HEK293T (cell line): ENCODE measurements at regions not wholly inside any gene's neighbourhood (a gene's known extent, or its start where the extent isn't known, plus 50 kb on each side); places are given as distances from the start of the nearest gene placed in this dataset.

ENCODE experiments used
- CTCF ChIA-PET: fragments of 350-600 bp; formaldehyde crosslinking; extraction: SDS; loops from one replicate; lab custom pipeline; 2021; ENCODE audit warnings: antibody characterized with exemption, inconsistent platforms; lab: Yijun Ruan, JAX
- POLR2A ChIA-PET: fragments of 350-600 bp; formaldehyde crosslinking; extraction: SDS; loops from one replicate; lab custom pipeline; 2020; ENCODE audit warnings: antibody characterized with exemption, inconsistent platforms; lab: Yijun Ruan, JAX
- DNase-seq: peaks from one replicate; pipeline ENCODE4 v3.0.0; 2012; ENCODE audit warnings: mixed read lengths; ENCODE audit errors: extremely low spot score
- ARNT ChIP-seq: fragments of 450-650 bp; IDR thresholded peaks from 2 replicates; pipeline ENCODE4 v1.6.1; 2017; ENCODE audit warnings: mild to moderate bottlenecking
- BHLHE40 ChIP-seq: fragments of 450-650 bp; IDR thresholded peaks from 2 replicates; pipeline ENCODE4 v1.6.1; 2016; ENCODE audit warnings: mild to moderate bottlenecking, moderate library complexity, borderline replicate concordance
- CTBP1 ChIP-seq: fragments of 450-650 bp; IDR thresholded peaks from 2 replicates; pipeline ENCODE4 v1.6.1; 2016; ENCODE audit warnings: borderline replicate concordance
- ELF4 ChIP-seq: fragments of 450-650 bp; IDR thresholded peaks from 2 replicates; pipeline ENCODE4 v1.6.1; 2017; ENCODE audit warnings: antibody characterized with exemption
- FOXA1 ChIP-seq: fragments of 450-650 bp; IDR thresholded peaks from 2 replicates; pipeline ENCODE4 v1.6.1; 2016; ENCODE audit warnings: mild to moderate bottlenecking
- FOXK2 ChIP-seq: fragments of 450-650 bp; IDR thresholded peaks from 2 replicates; pipeline ENCODE4 v1.6.1; 2016; ENCODE audit warnings: mild to moderate bottlenecking
- FOXM1 ChIP-seq: fragments of 450-650 bp; IDR thresholded peaks from 2 replicates; pipeline ENCODE4 v1.6.1; 2017; ENCODE audit warnings: mild to moderate bottlenecking, borderline replicate concordance
- HDGF ChIP-seq: fragments of 450-650 bp; IDR thresholded peaks from 2 replicates; pipeline ENCODE4 v1.6.1; 2017; ENCODE audit warnings: antibody characterized with exemption, borderline replicate concordance
- L3MBTL2 ChIP-seq: fragments of 450-650 bp; conservative IDR thresholded peaks from 2 replicates; pipeline ENCODE4 v1.6.1; 2016; ENCODE audit warnings: mild to moderate bottlenecking
- LEF1 ChIP-seq: fragments of 450-650 bp; IDR thresholded peaks from 2 replicates; pipeline ENCODE4 v1.6.1; 2017; ENCODE audit warnings: mild to moderate bottlenecking, borderline replicate concordance
- NFRKB ChIP-seq: fragments of 450-650 bp; IDR thresholded peaks from 2 replicates; pipeline ENCODE4 v1.6.1; 2016; ENCODE audit warnings: mild to moderate bottlenecking, moderate library complexity
- SP1 ChIP-seq: fragments of 450-650 bp; IDR thresholded peaks from 2 replicates; pipeline ENCODE4 v1.6.1; 2017
- SUZ12 ChIP-seq: fragments of 450-650 bp; IDR thresholded peaks from 2 replicates; pipeline ENCODE4 v1.6.1; 2016; ENCODE audit warnings: mild to moderate bottlenecking
- TARDBP ChIP-seq: fragments of 450-650 bp; IDR thresholded peaks from 2 replicates; pipeline ENCODE4 v1.6.1; 2016
- ZNF384 ChIP-seq: fragments of 450-650 bp; IDR thresholded peaks from 2 replicates; pipeline ENCODE4 v1.6.1; 2016
- TF ChIP-seq, protein P1 (sequence below): fragments of 450-650 bp; IDR thresholded peaks from 2 replicates; pipeline ENCODE4 v1.6.1; 2016

GRCh38 chr11:13221722-13222121 lies 55.9 kb upstream of the BMAL1 start:
- no peak for DNase-seq
- no peak for TF ChIP-seq SUZ12
- no peak for TF ChIP-seq ARNT
- no peak for TF ChIP-seq TARDBP
- no peak for TF ChIP-seq NFRKB
- TF ChIP-seq, protein P1, sequence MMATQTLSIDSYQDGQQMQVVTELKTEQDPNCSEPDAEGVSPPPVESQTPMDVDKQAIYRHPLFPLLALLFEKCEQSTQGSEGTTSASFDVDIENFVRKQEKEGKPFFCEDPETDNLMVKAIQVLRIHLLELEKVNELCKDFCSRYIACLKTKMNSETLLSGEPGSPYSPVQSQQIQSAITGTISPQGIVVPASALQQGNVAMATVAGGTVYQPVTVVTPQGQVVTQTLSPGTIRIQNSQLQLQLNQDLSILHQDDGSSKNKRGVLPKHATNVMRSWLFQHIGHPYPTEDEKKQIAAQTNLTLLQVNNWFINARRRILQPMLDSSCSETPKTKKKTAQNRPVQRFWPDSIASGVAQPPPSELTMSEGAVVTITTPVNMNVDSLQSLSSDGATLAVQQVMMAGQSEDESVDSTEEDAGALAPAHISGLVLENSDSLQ, result no peak
- CTCF ChIA-PET, result interaction anchor here (0.7 kb wide), 2 partner anchors 16 to 61 kb away, joined by 4 to 5 read pairs; no protein-coding TSS in a partner anchor
- POLR2A ChIA-PET, result no interaction called here

- no peak for TF ChIP-seq FOXK2
- TF ChIP-seq L3MBTL2, result no peak
- no peak for TF ChIP-seq HDGF
- no peak for TF ChIP-seq NFRKB
- TF ChIP-seq BHLHE40, result no peak
- TF ChIP-seq LEF1, result no peak
- no peak for TF ChIP-seq SUZ12
- no peak for TF ChIP-seq TARDBP
- TF ChIP-seq FOXA1, result no peak
- TF ChIP-seq, protein P1, result no peak
- no peak for TF ChIP-seq SP1
- TF ChIP-seq CTBP1, result no peak
- TF ChIP-seq FOXM1, result no peak
- TF ChIP-seq ARNT, result no peak
- no peak for TF ChIP-seq ELF4
- TF ChIP-seq ZNF384, result no peak
- POLR2A ChIA-PET, result no interaction called here
- CTCF ChIA-PET, result interaction anchor here (0.7 kb wide), 2 partner anchors 16 to 62 kb away, joined by 4 to 5 read pairs; no protein-coding TSS in a partner anchor
- DNase-seq, result no peak
Measured at GRCh38 chr11:13222285-13222684, 55.3 kb upstream of the BMAL1 start.

- POLR2A ChIA-PET, result no interaction called here
- DNase-seq, result no peak
- CTCF ChIA-PET, result no interaction called here
- TF ChIP-seq SP1, result no peak
- TF ChIP-seq L3MBTL2, result no peak
- TF ChIP-seq FOXM1, result no peak
- TF ChIP-seq FOXA1, result no peak
- no peak for TF ChIP-seq SUZ12
- TF ChIP-seq LEF1, result no peak
- TF ChIP-seq, protein P1, result no peak
- TF ChIP-seq TARDBP, result no peak
- TF ChIP-seq FOXK2, result no peak
- TF ChIP-seq ARNT, result no peak
- TF ChIP-seq HDGF, result no peak
- TF ChIP-seq ELF4, result no peak
Measured at GRCh38 chr11:13223112-13223511, 54.5 kb upstream of the BMAL1 start.

DNA sequence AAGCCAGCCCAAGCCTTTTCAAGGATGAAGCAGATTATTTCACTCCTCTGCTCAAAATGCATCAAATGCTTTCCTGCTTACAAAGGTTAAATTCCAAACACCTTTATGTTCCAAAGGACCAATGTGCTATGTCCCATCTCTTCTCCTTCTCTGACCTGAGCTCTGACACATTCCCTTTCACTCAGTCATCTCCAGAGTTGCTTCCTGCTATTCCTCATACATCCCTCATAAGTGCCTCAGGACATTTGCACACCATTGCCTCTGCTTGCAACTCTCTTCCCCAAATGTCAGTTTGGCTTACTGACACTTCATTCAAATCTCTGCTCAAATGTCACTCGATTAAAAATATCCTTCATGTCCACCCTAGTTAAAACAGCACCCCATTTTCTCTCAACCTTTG lies 53.3 kb upstream of the BMAL1 start:
- no peak for DNase-seq
- ChIA-PET CTCF (no interaction called here), POLR2A (no interaction called here)
- TF ChIP-seq BHLHE40, result no peak
- TF ChIP-seq CTBP1, result no peak
- no peak for TF ChIP-seq ELF4
- TF ChIP-seq HDGF, result no peak
- TF ChIP-seq FOXM1, result no peak
- TF ChIP-seq, protein P1, result no peak
- TF ChIP-seq ZNF384, result no peak
- no peak for TF ChIP-seq TARDBP
- TF ChIP-seq NFRKB, result no peak
- no peak for TF ChIP-seq LEF1
- no peak for TF ChIP-seq FOXK2

DNA sequence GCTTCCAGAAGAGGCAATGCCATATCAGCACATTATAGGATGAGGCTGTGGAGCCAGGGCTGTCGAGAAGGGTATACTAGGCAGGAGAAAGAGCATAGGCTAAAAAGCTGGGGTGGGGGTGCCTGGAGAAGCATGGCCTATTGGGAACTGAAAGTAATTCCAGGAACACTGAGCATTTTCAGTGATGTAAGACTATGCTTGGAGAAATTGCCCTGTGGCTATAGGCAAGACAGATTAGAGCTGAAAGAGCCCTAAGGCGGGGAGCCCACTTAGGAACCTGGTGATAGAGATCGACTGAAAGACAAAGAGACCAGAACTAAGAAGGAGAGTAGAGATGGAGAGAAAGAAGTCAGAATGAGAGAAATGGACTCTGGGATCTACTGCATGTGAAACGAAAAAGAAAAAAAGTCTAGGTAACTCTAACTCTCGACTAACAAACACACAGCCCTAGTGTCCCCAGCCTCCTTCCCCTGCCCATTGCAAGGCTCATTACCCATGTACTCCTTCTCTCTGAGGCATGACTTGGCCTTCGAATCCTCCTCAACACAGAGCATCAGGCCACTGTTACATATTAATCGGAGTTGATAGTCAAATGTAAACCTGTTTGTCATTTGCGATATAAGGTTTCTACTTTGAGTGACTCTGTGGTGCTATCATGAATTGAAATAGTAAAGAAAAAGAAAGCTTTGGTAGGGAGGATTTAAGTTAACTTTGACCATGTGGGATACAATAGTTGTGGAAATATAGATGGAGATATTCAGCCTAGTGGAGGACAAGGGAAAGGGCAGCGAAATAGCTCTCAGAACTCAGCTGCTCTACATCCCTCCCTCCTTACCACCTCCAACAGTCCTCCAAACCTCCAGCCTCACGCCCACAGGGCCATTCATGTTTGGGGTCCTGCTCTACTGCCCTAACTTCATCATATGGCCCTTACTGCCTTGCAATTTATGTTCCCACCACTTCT lies 52.3 kb upstream of the BMAL1 start:
- TF ChIP-seq FOXK2, result no peak
- TF ChIP-seq LEF1, result no peak
- TF ChIP-seq TARDBP, result no peak
- TF ChIP-seq ELF4, result no peak
- TF ChIP-seq CTBP1, result no peak
- no peak for TF ChIP-seq SP1
- TF ChIP-seq L3MBTL2, result no peak
- TF ChIP-seq, protein P1, result no peak
- TF ChIP-seq FOXA1, result no peak
- TF ChIP-seq ARNT, result no peak
- TF ChIP-seq SUZ12, result no peak
- TF ChIP-seq ZNF384, result no peak
- POLR2A ChIA-PET, result no interaction called here
- DNase-seq, result no peak
- CTCF ChIA-PET, result interaction anchor here (0.6 to 1.2 kb wide), 3 partner anchors 14 to 226 kb away, joined by 3 to 4 read pairs (median 3); no protein-coding TSS in a partner anchor
